HG03045 (cell line): ENCODE measurements at regions not wholly inside any gene's neighbourhood (a gene's known extent, or its start where the extent isn't known, plus 50 kb on each side); places are given as distances from the start of the nearest gene placed in this dataset.
"Not testable (repeated sequence)": the region's sequence is repeated elsewhere in the genome, so short reads cannot be mapped to it uniquely, and the experiment has no call there.

Experiments
- ATAC-seq: cut with Tn5 transposase; IDR thresholded peaks from one replicate; pipeline ENCODE4 v1.9.1; 2021; ENCODE audit warnings: mild to moderate bottlenecking, moderate library complexity; ENCODE audit not compliant: unreplicated experiment

DNA sequence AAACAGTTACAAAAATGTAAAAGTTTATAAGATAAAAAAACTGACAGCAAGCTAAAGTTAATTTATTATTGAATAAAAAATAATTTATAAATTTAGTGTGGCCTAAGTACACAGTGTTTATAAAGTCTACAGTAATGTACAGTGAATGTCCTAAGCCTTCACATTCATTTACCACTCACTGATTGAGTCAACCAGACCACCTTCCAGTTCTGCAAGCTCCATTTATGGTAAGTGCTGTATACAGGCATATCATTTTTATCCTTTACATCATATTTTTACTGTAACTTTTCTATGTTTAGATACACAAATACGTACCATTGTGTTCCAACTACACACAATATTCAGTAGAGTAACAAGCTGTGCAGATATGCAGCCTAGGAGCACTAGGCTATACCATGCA, 184.2 kb upstream of the LRATD1 start:
- ATAC-seq, result no peak

DNA sequence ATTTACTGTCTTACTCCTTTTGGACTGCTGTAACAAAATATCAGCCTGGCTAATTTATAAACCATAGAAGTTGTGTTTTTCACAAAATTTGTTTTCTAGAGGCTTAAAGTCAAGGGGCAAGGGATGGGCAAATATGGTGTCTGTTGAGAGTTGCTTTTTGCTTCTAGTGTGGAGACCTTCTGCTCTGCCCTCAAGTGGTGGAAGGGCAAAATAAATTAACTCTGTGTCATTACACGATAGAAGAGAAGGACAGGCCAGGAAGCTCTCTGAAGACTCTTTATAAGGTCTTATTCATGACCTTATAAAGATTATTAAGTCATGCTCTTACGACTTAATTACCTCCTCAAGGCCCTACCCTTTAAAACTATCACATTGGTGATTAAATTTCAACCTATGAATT, 181.2 kb upstream of the LRATD1 start:
- no peak for ATAC-seq

DNA sequence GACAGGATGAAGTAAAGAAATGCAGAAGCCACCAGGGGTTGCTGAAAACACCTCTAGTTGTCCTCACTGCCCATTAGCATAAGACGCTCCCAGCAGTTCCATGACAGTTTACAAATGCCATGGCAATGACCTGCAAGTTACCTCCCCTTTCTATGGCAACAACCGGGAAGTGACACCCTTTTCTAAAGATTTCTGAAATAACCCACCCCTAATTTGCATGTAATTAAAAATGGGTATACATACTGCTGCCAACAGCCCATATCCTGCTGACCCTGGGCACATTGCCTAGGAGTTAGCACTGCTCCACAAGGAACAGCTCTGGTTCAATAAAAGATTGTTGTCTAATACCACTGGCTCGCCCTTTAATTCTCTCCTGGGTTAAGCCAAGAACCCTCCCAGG, 178.3 kb upstream of the LRATD1 start:
- no peak for ATAC-seq

DNA sequence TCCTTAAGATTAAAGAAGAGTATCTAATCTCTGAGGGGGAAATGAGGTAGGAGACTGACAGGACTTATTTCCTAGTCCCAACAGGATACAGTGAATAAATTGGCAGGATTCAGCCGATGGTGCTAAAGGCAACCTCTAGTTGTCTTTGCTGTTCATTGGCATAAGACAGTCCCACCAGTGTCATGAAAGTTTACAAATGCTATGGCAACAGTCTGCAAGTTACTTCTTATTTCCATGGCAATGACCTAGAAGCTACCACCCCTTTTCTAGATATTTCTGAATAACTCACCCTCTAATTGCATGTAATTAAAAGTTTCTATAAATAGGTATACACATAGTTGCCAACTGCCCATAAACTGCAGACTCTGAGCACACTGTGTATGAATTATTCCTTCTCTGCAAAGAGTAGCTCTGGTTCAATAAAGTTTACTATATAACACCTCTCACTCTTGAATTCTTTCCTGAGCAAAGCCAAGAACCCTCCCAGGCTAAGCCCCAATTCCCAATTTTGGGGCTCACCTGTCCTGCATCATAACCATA, 172.7 kb upstream of the LRATD1 start:
- no peak for ATAC-seq

DNA sequence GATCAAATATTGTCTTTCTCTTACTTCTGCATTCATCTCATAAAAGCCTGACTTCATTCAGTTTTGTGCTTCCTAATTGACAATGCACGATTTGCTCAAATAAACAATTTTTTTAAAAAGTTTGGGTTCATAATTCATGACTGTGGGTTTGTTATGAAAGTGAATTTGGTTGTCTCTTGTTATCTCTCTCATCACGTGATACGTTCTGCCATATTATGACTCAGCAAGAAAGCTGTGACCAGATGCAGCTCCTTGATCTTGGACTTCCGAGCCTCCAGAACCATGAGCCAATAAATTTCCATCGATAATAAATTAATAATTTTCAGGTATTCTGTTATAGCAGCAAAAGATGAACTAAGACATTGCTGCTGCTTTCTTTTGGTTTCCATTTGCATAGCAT, 156.5 kb upstream of the LRATD1 start:
- no peak for ATAC-seq

DNA sequence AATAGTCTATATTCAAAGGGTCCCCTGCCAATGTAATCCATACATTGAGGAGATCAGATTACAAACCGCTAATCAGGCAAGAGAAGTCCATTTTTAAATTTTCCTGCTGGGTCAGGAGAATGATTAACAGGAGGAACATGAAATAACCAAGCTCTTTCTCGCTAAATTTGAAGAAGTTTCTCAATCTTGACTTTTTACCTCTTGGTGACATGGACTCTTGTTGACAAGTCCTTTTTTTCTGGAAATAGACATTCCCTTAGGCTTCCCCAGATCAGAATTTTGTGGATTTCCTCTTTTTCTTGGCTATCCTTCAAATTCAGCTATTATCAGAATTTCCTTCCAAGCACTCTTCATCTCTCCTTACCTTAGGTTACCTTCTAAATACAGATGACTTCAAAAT, 153.0 kb upstream of the LRATD1 start:
- no peak for ATAC-seq

DNA sequence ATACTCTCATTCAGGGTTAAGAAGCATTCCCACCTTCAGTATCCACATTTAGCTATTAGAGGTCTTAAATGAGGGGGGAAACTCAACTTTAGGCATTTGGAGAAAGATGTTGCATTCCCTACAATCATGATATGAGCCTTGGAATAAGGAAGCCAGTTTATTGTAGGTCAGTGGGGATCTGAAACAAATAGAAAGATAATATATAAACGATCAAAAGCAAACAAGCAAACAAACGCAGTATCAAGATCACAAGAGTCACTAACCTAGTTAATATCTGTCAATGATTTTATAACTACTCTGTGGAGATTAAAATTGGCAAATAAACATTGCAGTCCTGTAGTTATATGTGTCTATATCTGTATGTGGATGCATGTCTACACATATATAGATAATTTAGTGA, 152.4 kb upstream of the LRATD1 start:
- ATAC-seq, result no peak

DNA sequence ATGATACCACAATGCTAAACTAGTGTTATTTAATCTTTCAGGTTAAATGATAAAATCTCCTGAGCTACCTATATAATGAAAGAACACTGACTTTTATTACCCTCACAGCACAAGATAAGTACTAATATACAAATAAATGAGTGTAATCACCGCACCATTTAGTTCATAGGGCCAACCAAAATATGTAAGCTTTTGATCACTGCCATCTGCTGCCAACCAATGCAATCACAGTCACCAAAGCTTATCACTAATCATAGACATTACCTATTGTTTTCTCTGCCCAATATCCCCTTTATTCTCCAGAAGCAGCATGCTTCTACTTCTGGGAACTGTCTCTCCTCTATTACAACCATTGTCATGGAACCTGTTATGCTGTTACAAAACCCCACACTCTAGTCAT, 151.6 kb upstream of the LRATD1 start:
- ATAC-seq, result no peak

DNA sequence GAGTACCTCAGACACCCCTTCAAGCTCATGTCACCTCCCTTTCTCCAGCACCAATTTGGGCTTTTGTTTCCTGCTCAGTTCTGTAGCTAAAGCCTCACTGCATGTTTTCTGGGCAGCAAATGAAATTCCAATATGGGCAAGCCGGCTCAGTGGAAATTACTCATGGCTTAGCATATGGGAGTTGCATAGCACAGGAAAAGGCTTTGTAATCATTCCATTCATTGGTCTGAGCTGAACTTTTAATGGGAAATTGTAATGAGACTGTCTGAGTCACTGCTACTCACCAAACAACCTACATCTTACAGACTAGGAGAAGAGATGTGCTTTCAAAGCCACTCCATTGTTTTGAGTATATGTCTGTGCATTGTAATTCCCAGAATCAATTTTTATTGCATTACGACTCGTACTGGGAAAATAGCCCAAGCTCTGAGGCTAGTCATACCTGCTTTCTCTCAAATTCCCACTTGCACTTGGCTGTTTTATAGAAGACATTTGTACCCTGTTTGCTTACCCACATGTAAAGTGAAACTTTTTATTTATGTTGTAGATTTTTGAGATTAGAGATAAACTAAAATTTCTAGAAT, 139.5 kb upstream of the LRATD1 start:
- no peak for ATAC-seq

DNA sequence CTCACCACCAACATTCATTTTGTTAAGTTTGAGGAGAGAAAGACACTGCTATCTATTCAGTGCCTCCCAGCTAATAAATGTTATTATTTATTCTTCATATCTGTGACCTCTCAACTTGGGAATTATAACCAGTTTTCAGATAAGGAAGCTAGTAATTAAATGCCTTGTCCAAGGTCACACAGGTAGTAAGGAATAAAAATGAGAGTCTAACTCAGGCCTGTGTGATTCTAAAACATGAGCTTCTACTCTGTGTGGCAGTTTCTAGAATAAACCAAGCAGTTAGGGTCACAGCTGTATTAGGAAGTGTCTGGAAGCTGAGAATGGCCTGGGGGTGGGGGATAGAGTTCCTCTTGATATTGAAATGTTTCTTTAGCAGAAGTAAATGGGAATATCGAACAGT, 137.8 kb upstream of the LRATD1 start:
- no peak for ATAC-seq

DNA sequence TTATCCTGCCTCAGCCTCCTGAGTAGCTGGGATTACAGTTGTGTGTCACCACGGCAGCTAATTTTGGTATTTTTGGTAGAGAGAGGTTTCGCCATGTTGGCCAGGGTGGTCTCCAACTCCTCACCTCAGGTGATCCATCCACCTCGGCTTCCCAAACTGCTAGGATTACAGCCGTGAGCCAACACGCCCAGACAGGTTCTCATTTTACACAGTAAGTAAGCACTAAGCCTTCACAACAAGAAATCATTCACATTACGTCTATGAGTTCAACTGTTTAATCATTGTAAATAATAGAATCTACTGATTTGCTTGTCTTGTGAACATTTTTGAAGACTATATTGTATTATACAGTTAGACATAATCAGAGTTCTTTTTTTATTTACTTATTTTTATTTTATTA, 131.5 kb upstream of the LRATD1 start:
- ATAC-seq, result no peak

DNA sequence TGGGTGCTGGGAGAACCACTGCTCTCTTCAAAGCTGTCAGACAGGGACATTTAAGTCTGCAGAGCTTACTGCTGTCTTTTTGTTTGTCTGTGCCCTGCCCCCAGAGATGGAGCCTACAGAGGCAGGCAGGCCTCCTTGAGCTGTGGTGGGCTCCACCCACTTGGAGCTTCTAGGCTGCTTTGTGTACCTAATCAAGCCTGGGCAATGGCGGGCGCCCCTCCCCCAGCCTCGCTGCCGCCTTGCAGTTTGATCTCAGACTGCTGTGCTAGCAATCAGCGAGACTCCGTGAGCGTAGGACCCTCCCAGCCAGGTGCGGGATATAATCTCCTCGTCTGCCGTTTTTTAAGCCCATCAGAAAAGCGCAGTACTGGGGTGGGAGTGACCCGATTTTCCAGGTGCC, 125.6 kb upstream of the LRATD1 start:
- not testable (repeated sequence) for ATAC-seq

DNA sequence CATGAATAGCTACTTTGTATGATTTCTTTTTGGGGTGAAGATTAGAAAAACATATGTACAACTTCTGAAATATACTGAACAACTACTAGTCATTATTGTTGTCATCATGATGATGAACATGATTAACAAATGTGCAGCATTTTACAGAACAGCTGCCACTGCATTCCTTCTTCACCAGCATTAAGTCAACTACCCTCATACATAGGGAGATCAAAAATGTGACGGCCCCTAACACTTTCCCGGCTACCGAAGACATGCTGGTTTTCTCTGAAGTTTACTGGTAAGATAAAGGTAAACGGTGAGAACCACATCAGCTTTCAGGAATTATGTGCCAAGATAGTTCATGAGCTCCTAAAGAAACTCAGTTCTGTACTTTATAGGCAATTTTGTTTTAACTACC, 121.0 kb upstream of the LRATD1 start:
- ATAC-seq, result no peak

DNA sequence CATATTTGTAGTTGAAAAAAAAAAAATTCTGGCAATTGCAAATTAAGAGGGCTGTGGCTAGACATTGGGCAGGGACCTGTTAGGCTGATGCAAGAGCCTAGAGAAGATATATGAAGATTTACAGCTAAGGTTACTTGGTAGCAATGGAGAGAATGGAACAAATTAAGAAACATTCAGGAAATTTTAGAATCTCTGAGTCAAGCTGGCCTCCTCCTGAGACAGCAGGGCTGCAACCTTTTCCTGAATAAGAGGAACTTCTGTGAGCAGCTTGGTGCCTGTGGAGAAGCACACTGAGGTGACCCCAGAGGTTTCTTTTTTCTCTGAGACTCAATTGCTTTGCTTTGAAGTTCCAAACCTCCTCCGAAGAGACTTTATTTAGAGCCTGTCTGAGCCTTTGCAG, 118.6 kb upstream of the LRATD1 start:
- no peak for ATAC-seq

DNA sequence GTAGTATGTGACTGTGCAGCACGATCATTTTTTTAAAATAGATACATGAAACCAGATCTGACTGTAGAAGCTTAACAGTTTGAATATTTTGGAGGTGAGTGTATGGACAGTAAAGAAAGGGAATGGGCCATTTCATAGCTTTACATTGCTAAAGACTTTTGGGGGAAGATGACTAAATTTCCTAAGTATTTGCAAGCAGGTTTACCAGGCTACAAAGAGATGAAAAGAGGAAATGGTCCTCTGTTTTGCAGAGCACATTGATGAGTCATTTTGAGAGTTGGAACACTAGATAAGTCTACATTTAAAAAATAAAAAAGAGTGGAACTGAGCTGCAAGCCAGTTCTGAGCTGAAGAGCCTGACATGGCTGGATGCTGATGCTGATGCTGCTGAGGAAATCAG, 115.7 kb upstream of the LRATD1 start:
- ATAC-seq, result no peak

DNA sequence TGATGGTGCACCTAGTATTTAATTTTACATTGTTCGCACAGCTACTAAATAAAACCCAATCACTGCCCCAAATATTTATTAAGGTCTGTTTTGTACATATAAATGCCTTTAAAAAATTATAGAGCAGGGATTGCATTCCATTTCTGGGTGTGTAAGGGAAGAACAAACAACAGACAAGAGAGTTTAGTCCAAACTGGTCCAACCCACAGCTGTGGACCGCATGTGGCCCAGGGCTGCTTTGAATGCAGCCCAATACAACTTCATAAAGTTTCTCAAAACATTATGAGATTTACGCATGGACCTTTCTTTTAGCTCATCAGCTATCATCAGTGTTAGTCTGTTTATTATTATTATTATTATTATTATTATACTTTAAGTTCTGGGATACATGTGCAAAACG, 114.8 kb upstream of the LRATD1 start:
- ATAC-seq, result no peak

DNA sequence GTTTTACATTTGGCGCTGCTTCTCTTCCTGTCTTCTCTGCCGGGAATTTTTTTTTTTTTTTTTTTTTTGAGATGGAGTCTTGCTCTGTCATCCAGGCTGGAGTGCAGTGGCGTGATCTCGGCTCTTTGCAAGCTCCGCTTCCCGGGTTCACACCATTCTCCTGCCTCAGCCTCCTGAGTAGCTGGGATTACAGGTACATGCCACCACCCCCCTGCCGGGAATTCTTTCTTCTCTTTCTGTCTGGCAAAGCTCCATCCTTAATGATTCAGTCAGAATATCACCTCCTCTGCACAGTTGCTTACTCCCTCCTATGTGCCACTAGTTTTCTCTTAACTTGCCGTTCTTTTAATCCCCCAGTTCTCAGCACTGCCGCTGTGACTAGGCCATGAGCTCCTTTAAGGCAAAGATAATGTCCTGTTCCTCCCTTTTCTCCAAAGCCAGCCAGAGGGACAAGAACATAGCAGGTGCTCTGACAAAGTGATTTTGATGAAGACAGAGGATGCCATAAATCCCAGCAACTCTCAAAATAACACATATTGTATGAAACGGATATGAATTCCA, 112.1 kb upstream of the LRATD1 start:
- no peak for ATAC-seq

DNA sequence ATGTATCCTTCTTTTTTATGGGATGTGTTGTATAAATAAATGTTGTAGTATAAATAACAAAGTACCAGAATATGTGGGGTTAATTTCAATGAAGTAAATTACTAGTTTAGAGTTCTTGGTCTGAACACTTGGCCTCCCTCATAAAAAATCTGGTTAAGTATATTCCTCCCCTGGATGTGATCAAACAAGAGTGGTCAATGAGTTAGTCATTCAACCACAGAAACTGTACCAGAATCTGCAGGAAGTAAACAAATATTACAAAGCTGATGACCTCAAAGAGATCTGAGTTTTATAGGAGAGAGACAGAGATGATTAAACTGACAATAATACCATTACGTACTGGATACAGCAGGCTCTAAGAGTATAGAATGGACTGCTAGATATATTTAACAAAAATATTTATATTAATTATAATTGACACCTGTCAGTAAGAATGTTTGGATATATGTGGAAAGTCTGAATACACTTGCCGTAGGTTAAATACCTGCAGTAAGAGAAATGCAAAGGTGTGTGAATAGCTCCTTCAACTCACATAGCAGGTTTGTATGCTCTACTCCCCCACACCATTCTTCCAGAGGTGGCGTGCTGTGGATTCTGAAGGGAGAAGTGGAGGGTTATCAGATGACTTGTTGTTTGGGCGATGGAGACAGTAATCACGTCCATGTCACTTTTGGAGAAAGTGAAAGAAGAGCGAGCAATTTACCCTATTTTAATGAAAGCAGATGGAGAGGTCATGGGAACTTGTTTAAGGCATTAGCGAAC, 108.3 kb upstream of the LRATD1 start:
- ATAC-seq, result no peak

DNA sequence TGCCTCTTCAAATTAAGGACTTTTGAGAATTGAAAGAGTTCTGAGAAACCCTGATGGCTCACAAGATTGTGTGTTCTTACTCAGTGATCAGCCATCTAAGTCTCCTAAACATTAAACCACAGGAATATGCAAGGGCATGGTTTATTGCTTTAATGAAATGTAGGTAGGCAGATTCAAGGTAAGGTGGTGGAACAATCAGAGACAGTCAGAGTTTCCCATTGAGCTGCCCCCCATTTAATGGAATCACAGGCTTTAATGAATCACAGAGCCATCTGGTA, 107.8 kb upstream of the LRATD1 start:
- ATAC-seq, result no peak

DNA sequence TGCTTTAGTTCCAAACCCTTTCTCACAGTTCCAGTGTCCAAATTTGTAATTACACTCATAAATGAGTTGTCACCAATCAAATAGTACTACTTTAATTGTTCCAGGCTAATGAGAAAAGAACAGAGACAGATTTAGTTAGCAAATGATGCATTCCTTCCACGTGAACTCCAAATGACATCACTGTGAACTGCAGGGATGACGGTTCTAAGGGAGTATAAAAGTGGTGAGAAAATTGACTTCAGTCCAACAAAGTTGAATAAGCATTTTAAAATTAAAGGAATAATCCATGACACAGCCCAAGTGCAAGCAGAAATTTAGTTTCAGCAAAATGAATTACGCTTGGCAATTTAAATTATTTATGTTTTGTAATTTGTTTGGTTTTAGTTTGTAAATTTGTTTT, 102.0 kb upstream of the LRATD1 start:
- no peak for ATAC-seq

DNA sequence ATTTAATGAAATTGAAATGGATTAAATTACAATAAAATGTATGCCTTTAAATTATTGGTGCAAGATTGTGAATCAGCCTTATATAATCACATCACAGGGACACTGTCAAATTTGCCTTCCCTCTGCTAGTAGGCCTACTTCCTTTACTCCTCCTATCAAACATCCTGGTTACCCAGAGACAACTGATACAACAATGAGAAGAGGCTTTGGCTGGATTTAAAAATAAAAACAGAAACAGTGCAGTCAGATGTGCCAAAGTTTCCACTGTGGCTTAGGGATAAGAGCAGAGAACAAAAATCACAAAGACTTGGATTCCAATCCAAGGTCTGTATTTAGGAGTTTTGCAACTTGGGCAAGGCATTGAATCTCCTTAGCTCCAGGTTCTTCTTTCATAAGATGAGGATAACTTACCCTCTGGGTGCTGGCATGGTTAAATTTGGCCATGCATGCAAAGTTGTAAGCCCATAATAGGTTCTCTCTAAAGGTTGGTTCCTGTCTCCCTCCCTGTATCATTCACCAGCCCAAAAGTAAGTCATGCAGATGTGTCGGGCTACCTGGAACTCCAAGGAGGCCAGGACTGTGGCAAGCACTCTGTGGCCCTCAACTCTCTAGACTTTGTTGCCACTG, 99.3 kb upstream of the LRATD1 start:
- no peak for ATAC-seq

DNA sequence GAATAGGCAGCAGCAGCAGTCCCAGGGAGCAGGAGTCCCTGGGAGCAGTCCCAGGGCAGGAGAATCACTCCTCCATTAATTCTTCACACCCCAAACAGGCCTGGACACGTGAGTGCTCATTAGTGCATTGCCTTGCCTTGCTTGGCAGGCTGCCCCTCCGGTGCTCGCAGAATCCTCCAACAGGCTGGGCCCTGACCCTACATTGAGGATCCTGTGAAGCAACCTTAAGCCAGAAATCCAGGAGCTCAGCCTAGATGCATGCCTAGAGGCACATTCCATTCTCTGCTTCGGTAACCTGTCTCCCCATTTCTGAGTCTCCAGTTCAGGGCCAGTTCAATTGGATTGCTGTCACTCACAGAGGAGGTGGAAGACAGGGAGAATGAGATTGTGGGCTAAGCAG, 97.4 kb upstream of the LRATD1 start:
- ATAC-seq, result no peak
